Small intestine (tissue), 7 donors: ENCODE measurements at regions not wholly inside any gene's neighbourhood (a gene's known extent, or its start where the extent isn't known, plus 50 kb on each side); places are given as distances from the start of the nearest gene placed in this dataset.
"Not testable (repeated sequence)": the region's sequence is repeated elsewhere in the genome, so short reads cannot be mapped to it uniquely, and the experiment has no call there.

Source experiments
- DNase-seq, 2 donors: peaks; one replicate each; pipeline versions ENCODE4 v3.0.0 to v3.0.0-alpha.2; 2013
- FAIRE-seq: peaks from 2 replicates; lab custom pipeline; 2012; peaks lifted over from hg19 to GRCh38; lab: Jason Lieb, UNC
- H3K27ac ChIP-seq, 3 donors: one replicate each; pipeline ENCODE4 v1.5.1; 2013; ENCODE audit warnings: low read length in 2 of 3, mild to moderate bottlenecking in 2 of 3, control low read depth in 1 of 3, inconsistent platforms in 1 of 3, low read depth in 1 of 3, moderate library complexity in 1 of 3
- H3K27me3 ChIP-seq, 3 donors: one replicate each; pipeline ENCODE4 v1.6.1; 2013; ENCODE audit warnings: low read length in 3 of 3, inconsistent platforms in 1 of 3; ENCODE audit not compliant: control insufficient read depth in 3 of 3, insufficient read depth in 3 of 3
- H3K36me3 ChIP-seq, 3 donors: one replicate each; pipeline ENCODE4 v1.6.1; 2013; ENCODE audit warnings: low read length in 3 of 3, inconsistent platforms in 1 of 3, low read depth in 1 of 3, mild to moderate bottlenecking in 1 of 3, moderate library complexity in 1 of 3; ENCODE audit not compliant: control insufficient read depth in 3 of 3, insufficient read depth in 2 of 3
- H3K4me1 ChIP-seq, 3 donors: one replicate each; pipeline ENCODE4 v1.6.1; 2013; ENCODE audit warnings: low read length in 2 of 3, inconsistent platforms in 1 of 3, low read depth in 1 of 3, mild to moderate bottlenecking in 1 of 3, moderate library complexity in 1 of 3; ENCODE audit not compliant: control insufficient read depth in 3 of 3, insufficient read depth in 2 of 3
- H3K4me3 ChIP-seq, 3 donors: one replicate each; pipeline ENCODE4 v1.5.1; 2013; ENCODE audit warnings: low read length in 3 of 3, control low read depth in 1 of 3, inconsistent platforms in 1 of 3, low read depth in 1 of 3, mild to moderate bottlenecking in 1 of 3, moderate library complexity in 1 of 3
- H3K9me3 ChIP-seq, 2 donors: one replicate each; pipeline ENCODE4 v1.6.1; 2013; ENCODE audit warnings: low read depth in 1 of 2, low read length in 1 of 2; ENCODE audit not compliant: control insufficient read depth in 2 of 2, insufficient read depth in 1 of 2
- WGBS, 3 donors: extraction: QIAGEN DNeasy Blood & Tissue Kit; methylation state at CpG; one replicate each; pipeline ENCODE4 v1.1.7; 2013; 5-methylcytosine and 5-hydroxymethylcytosine counted together
- donor health status: healthy with polysubstance abuse.
- donor health status: control.
- donor health status: control.
- donor health status: Bipolar disorder and iron deficiency.
- donor health status: healthy.

DNA sequence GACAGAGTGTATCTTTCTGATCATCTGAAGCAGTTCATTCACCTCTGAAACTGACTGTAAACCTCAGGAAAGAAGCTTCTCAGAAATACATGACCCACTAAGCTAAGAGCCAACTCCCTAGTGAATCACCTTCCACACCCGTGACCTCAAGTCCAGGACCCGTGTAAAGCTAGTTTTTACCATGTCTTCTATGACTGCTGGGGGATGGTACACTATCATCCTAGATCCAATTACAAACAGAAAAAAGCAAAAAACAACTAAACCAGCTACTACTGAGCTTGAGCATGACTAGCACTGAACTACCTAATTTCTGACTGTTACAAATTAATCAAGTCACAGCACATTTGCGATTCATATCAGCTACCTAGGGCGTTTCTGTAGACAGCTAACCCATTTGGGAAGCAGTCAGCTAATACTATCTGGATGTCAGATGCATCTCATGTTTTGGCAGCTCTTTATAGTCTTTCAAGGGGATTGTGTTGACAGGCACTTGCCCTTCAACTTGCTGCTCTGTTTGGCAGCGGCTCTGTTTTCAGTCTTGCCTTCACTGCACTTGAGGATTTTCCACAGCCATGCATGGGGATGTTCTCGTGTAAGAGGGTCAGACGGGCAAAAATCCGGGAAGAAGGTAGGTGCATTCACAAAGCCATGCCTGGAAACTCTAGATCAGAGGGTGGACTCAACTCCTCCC lies 350.3 kb downstream of the ANAPC1 start:
- not testable (repeated sequence) for H3K27ac ChIP-seq, FAIRE-seq

DNA sequence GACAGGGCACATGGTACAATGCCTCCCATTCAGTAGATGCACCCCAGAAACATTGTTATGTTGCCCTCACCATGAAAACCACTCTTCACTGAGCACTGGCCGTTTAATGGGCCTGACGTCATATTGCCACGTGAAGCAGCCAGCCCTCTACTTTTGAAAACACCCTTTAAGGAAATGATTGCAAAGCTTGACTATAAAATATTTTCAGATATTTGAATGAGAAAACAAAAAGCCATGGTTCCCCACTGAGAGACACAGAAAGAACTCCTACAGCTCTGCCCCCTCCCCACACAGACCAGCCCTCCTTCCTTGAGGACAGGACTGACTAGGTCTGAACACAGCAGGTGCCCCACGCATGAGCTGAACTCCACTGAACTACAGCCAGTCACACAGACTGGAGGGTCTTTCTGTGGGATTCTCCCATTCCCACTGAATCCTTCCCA lies 349.1 kb downstream of the ANAPC1 start:
- H3K9me3 ChIP-seq = no peaks in the 10 kb centered on the region
- WGBS, 3 donors = 21 to 29% (median 22%) methylated on average over 4 of the region's 4 CpGs
- no peaks in the 10 kb centered on the region for H3K36me3 ChIP-seq
- H3K4me3 ChIP-seq = no peak overlapping the region
- H3K27me3 ChIP-seq = peaks cover 0 to 2% (median 0%) of the 10 kb centered on the region in 3 donors
- peaks cover 0 to 2% (median 0%) of the 10 kb centered on the region in 3 donors for H3K4me1 ChIP-seq
- peak overlapping the region in 1 of 3 donors; percentile 20 for H3K27ac ChIP-seq
- no peak for FAIRE-seq
- peak; percentile 18 to 19 for DNase-seq

More for the DNA sequence above, 350.3 kb downstream of the ANAPC1 start:
- H3K9me3 ChIP-seq, H3K4me1 ChIP-seq, H3K36me3 ChIP-seq, H3K4me3 ChIP-seq, H3K27me3 ChIP-seq, DNase-seq: not testable (repeated sequence)
- 64 to 72% (median 67%) methylated on average over 4 to 6 of the region's 8 CpGs for WGBS, 3 donors

DNA sequence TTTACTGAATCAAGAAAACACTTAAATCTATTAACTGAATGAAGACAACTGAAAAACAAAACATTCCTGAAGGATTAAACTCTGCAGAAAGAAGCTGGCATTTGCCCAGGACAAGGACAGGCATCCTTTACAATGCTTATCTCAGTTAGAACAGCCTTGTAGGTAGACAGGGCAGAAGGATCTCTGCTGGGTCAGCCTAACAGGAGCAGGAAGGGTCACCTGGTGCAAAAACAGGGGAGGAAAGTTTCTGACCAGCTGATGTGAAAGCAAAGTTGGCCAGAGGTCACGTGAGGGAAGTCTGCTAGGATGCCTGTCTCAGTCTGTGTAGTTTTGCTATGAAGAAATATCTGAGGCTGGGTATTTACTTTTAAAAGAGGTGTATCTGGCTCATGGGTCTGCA lies 348.6 kb downstream of the ANAPC1 start:
- H3K27me3 ChIP-seq = peaks cover 0 to 2% (median 0%) of the 10 kb centered on the region in 3 donors
- no peaks in the 10 kb centered on the region for H3K36me3 ChIP-seq
- H3K4me3 ChIP-seq = no peak overlapping the region
- DNase-seq (peak in 1 of 2 donors; percentile 25), FAIRE-seq (no peak)
- H3K9me3 ChIP-seq = no peaks in the 10 kb centered on the region
- peaks cover 0 to 2% (median 0%) of the 10 kb centered on the region in 3 donors for H3K4me1 ChIP-seq
- 11 to 30% (median 29%) methylated on average over 1 of the region's 1 CpG for WGBS, 3 donors
- H3K27ac ChIP-seq = no peak overlapping the region

DNA sequence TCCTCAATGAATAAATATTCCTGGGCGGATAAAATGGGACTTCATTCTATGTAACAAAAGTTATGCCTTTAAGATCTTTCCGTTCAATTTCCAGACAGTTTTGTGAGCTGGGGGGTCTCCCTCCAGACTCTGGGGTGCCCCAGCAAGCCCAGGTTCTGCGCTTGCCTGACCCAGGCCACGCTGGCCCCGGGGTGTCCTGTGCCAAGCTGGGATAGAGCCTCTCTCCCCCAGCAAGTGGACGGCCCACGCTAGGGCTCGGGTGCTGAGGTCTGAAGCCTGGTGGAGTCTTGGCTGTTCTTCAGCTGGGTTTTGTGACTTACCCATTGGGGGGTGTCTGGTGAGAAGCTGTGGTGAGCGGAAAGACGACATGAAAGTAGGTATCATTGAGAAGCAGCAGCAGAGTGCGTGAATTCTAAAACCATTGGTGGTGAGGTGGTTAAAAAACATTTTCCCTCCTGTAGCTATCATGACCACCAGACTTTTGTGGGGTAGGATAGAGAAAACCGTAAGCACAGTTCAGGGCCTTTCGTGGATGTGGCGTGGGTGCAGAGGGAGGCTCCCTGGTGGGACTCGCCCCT lies 346.8 kb downstream of the ANAPC1 start:
- DNase-seq (no peak), FAIRE-seq (no peak)
- Histone ChIP-seq H3K4me1 (peaks cover 0 to 2% (median 0%) of the 10 kb centered on the region in 3 donors), H3K9me3 (no peaks in the 10 kb centered on the region), H3K4me3 (no peak overlapping the region), H3K27ac (no peak overlapping the region), H3K27me3 (peaks cover 0 to 2% (median 0%) of the 10 kb centered on the region in 3 donors), H3K36me3 (no peaks in the 10 kb centered on the region)
- WGBS, 3 donors = 74 to 91% (median 91%) methylated on average over 15 of the region's 15 CpGs

DNA sequence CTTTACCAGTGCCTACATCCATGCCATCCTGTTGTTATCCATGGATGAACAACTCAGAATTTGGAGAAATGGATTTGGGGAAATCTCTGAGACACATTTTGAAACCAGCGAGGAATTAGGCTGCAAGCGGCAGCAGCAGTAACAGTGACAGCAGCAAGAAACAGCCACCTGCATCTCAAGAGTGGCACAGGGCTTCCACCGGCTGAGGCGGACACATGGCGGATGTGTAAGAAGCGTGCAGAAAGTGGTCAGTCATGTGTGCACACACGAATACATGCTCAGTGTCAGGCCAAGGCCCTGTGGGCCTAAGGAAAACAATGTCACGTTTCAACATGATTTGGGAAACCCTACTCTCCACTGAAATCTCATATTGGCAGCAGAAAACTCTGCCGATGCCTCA lies 344.0 kb downstream of the ANAPC1 start:
- 95 to 99% (median 95%) methylated on average over 4 to 7 of the region's 9 CpGs for WGBS, 3 donors
- H3K36me3 ChIP-seq, DNase-seq, H3K9me3 ChIP-seq, H3K27me3 ChIP-seq, FAIRE-seq, H3K27ac ChIP-seq, H3K4me1 ChIP-seq, H3K4me3 ChIP-seq: not testable (repeated sequence)

DNA sequence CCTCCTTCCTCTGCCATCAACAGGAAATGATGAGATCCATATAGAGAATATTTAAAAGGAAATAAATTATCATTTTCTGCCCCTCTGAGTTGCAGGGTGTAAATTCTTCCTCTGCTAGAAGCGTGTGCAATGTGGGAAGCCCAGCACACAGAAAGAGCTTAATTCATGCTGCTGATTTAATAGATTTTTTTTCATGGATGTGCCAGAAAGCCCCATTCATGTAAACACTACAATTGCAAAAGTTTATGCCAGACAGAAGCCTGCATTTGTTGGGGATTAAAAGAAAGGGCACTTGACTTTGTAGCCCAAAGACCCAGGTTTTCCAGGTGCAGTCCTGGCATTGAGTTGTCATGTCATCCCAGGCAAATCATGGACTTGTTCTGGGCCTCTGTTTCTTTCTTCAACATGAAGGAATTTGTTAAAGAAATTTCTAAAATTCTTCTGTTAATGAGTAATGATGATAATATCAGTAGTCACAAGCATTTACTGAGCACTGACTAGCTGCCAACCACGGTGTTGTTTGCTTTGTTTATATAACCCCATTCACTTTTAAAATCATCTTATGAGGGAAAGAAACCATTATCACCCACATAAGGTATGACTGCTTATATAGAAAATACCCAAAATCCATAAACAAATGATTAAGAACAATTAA lies 341.7 kb downstream of the ANAPC1 start:
- H3K9me3 ChIP-seq, H3K36me3 ChIP-seq, H3K27me3 ChIP-seq, FAIRE-seq, H3K4me3 ChIP-seq, H3K27ac ChIP-seq, H3K4me1 ChIP-seq, DNase-seq: not testable (repeated sequence)
- WGBS, 3 donors = 3 to 25% (median 14%) methylated on average over 1 of the region's 2 CpGs

DNA sequence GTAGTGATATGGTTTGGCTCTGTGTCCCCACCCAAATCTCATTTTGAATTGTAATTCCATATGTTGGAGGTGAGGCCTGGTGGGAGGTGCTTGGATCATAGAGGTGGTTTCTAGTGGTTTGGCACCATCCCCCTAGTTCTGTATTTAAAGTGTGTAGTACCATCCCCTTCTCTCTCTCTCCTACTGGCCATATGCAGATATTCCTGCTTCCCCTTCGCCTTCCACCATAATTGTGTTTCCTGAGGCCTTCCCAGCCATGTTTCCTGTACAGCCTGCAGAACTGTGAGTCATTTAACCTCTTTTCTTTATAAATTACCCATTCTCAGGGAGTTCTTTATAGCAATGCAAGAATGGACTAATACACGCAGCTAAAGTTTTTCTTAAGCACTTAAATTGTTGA lies 340.0 kb downstream of the ANAPC1 start:
- DNase-seq, H3K4me1 ChIP-seq, H3K4me3 ChIP-seq, FAIRE-seq, H3K36me3 ChIP-seq, H3K27me3 ChIP-seq, H3K27ac ChIP-seq, H3K9me3 ChIP-seq: not testable (repeated sequence)
- WGBS, 3 donors = 11 to 44% (median 38%) methylated on average over 1 of the region's 2 CpGs

DNA sequence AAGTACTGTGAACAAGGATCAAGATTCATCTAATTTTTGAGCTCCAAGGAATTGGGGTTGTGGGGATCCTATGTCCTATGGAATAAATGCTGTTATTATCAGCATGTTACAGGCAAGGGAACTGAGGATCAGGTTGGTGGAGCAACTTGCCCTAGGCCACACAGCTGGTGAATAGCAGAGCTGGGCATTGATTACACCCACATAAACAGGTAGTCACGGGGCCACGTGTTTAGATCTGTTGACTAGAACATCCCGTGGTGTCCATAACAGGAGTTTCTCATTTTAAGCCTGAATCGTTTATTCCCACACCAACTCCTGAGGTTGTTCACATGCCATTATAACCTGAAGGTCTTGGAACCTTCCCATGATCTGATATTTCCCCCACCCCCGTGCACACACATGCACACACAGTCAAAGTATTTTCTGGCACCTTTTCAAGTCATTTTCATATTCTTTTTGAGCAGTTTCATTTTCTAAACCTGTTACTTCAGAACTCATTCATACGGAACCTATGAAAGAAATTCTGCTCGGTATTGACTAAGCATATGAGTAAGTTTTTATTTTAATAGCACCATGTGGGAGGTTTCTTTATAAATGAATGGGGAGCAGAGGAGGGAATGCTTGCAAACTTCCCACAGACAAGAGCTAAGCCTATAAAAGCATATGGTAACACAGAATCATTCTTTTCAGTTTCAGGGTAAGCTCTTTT lies 338.1 kb downstream of the ANAPC1 start:
- not testable (repeated sequence) for H3K36me3 ChIP-seq, FAIRE-seq, H3K9me3 ChIP-seq, H3K4me1 ChIP-seq, H3K4me3 ChIP-seq, H3K27ac ChIP-seq, DNase-seq, H3K27me3 ChIP-seq
- WGBS, 3 donors = 53 to 90% (median 68%) methylated on average over 3 to 6 of the region's 7 CpGs
